ENCODE measurements at regions not wholly inside any gene's neighbourhood (a gene's known extent, or its start where the extent isn't known, plus 50 kb on each side); places are given as distances from the start of the nearest gene placed in this dataset.

GRCh38 chr20:10724449-10725173 is 50.8 kb upstream of the JAG1 start:
- no peak for DNase-seq (ENCODE audit: low read depth in 2 of 2)

- DNase-seq (ENCODE audit: low read depth in 2 of 2) = no peak
Observed at GRCh38 chr20:10728873-10729670, 55.3 kb upstream of the JAG1 start.

- DNase-seq (ENCODE audit: low read depth in 2 of 2) = no peak
Observed at GRCh38 chr20:10729785-10730184, 56.0 kb upstream of the JAG1 start.

- DNase-seq (ENCODE audit: low read depth in 2 of 2) = no peak
Observed at GRCh38 chr20:10730629-10731183, 56.9 kb upstream of the JAG1 start.

- DNase-seq (ENCODE audit: low read depth in 2 of 2) = no peak
Observed at GRCh38 chr20:10731190-10731965, 57.6 kb upstream of the JAG1 start.

DNA sequence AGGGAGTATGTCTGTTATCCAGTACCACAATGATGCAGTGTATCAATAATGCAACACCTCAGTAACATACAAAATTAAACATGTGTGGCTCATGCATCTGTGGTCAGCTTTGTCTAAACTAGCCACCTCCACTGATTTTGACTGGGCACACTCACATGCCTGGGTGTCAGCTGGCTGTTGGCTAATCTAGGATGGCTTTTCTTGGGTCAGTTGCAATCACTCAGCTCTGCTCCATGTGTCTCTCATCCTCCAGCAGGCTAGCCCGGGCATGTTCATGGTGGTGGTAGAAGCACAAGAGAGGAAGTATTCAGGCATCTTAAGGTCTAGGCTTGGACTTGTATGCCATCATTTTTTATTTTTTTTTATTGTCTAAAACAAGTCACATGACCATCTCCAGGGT is 59.3 kb upstream of the JAG1 start:
- DNase-seq (ENCODE audit: low read depth in 2 of 2) = no peak

- no peak for DNase-seq (ENCODE audit: low read depth in 2 of 2)
Observed at GRCh38 chr20:10735195-10735949, 61.6 kb upstream of the JAG1 start.

DNA sequence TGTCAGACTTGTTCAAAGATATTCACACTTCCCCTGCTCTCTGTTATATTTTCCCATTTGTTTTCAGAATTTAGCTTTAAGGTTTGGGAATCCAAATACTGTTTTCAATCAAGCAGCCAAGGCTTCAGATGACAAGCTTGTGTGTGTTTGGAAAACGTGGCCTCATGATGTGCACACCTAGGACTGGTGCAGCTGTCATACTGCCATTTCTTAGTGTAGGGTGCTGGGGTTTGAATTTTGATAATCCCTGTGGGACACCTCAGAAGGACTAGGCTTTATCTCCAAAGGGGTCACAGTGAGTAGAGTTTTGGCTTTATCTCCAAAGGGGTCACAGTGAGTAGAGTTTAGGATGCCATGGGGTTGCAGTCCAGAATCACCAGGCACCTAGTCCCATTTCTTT is 65.3 kb upstream of the JAG1 start:
- no peak for DNase-seq (ENCODE audit: low read depth in 2 of 2)

- no peak for DNase-seq (ENCODE audit: low read depth in 2 of 2)
Observed at GRCh38 chr20:10739566-10739965, 65.8 kb upstream of the JAG1 start.

GRCh38 chr20:10741060-10741459 is 67.3 kb upstream of the JAG1 start:
- no peak for DNase-seq (ENCODE audit: low read depth in 2 of 2)

- DNase-seq (ENCODE audit: low read depth in 2 of 2) = no peak
Observed at GRCh38 chr20:10745790-10746189, 72.0 kb upstream of the JAG1 start.

GRCh38 chr20:10747019-10747418 is 73.2 kb upstream of the JAG1 start:
- no peak for DNase-seq (ENCODE audit: low read depth in 2 of 2)

GRCh38 chr20:10749084-10749483 is 75.3 kb upstream of the JAG1 start:
- no peak for DNase-seq (ENCODE audit: low read depth in 2 of 2)

DNA sequence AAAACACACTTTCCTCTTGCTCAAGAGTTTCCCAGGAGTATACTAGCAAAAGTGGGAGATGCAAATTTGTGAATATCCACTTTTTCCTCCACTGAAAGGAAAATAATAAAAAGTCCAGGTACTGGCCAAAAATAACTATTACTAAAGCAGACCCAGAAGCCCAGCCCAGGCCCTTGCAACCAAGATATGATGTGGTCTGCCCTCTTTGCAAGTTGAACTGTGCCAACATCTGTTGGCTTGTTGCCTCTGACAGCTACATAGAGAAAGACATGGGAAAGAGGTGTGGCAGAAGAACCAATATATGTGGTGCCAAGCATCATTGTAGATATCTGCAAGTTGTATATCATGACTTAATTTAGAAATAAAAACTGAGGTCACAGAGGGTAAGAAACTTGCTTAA is 78.4 kb upstream of the JAG1 start:
- DNase-seq (ENCODE audit: low read depth in 2 of 2) = no peak

DNA sequence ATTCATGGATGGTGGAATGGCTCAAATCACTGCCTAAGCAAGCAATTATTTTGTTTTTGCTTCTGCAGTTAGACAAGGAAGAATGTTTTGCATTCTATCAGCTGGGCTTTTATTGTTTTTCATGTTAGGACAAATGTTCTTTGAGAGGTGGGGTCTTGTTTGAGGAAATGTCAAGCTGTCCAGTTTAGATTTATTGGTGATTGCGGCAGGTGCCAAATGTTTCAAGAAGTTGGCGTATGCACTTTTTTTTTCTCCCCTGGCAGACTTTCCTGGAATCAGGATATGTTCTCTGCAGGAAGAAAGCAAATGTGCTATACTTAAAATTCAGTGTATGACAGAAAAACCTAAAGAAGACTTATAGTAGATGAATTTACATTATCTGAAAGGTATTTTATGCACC is 81.0 kb upstream of the JAG1 start:
- no peak for DNase-seq (ENCODE audit: low read depth in 2 of 2)

DNA sequence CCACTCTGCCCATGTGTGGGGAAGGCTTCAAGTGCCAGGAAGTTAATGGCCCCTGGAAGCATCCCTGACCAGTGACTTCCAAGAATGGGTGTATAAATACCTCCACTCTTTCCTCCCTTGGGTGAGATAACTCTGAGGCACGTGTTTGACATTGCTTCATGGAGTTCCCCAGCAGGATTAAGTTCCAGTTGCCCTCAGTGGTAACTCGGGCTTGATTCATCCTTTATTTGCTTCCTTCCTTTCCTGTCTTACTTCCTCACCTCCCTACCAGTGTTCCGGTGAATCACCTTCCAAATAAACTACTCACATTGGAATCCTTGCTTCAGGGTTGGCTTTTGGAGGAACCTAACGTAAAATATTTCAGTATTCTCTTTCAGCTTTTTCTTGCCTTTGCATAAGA is 84.6 kb upstream of the JAG1 start:
- DNase-seq (ENCODE audit: low read depth in 2 of 2) = no peak

DNA sequence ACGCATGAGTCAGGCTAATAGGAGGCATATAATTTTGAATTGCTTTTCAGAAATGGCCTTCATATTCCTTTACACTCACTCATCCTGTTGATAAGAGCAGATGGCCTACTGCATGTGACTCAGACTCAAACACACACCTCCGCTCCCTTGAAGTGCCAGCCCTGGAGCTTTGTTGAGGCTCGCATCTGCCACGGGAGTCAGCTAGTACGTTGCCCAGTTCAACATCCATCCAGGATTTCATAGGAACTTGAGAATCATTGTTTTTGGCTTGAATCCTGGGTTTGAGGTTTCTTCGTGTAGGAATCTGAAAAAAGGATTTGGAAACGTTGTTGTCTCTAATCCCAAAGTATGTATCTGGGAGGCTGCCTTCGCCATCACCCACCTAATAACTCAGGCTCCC is 87.4 kb upstream of the JAG1 start:
- DNase-seq (ENCODE audit: low read depth in 2 of 2) = no peak

- DNase-seq (ENCODE audit: low read depth in 2 of 2) = no peak
Observed at GRCh38 chr20:10761786-10762185, 88.0 kb upstream of the JAG1 start.

- DNase-seq (ENCODE audit: low read depth in 2 of 2) = no peak
Observed at GRCh38 chr20:10762216-10762615, 88.4 kb upstream of the JAG1 start.

- no peak for DNase-seq (ENCODE audit: low read depth in 2 of 2)
Observed at GRCh38 chr20:10763112-10763511, 89.3 kb upstream of the JAG1 start.

- no peak for DNase-seq (ENCODE audit: low read depth in 2 of 2)
Observed at GRCh38 chr20:10769700-10770099, 95.9 kb upstream of the JAG1 start.

- no peak for DNase-seq (ENCODE audit: low read depth in 2 of 2)
Observed at GRCh38 chr20:10770753-10771152, 97.0 kb upstream of the JAG1 start.
